Smooth muscle cell (in vitro differentiated cells): ENCODE measurements at regions not wholly inside any gene's neighbourhood (a gene's known extent, or its start where the extent isn't known, plus 50 kb on each side); places are given as distances from the start of the nearest gene placed in this dataset.
A peak's percentile ranks its signal among the peaks of the same experiment; 100 is the strongest.

ENCODE experiments used
- DNase-seq: peaks from one replicate; lab custom pipeline; 2025; ENCODE audit not compliant: unreplicated experiment; lab: John Stamatoyannopoulos, UW
- H2AFZ ChIP-seq: fragments of 200-600 bp; sonication (generic); 2 replicates; pipeline ENCODE4 v1.6.0; 2016; ENCODE audit warnings: antibody characterized with exemption, low read depth, mild to moderate bottlenecking
- H3F3A ChIP-seq: fragments of 200-600 bp; sonication (generic); 2 replicates; pipeline ENCODE4 v1.6.0; 2017; ENCODE audit warnings: antibody characterized with exemption, low read depth
- H3K27ac ChIP-seq: fragments of 200-600 bp; sonication (generic); 2 replicates; pipeline ENCODE4 v1.5.1; 2016; ENCODE audit warnings: low read depth, mild to moderate bottlenecking
- H3K27me3 ChIP-seq: fragments of 200-600 bp; sonication (generic); 2 replicates; pipeline ENCODE4 v1.6.1; 2016; ENCODE audit warnings: low read depth, mild to moderate bottlenecking
- H3K36me3 ChIP-seq: fragments of 200-600 bp; sonication (generic); 2 replicates; pipeline ENCODE4 v1.5.1; 2016; ENCODE audit warnings: low read depth
- H3K4me1 ChIP-seq: fragments of 200-600 bp; sonication (generic); 2 replicates; pipeline ENCODE4 v1.5.1; 2016; ENCODE audit warnings: low read depth
- H3K4me2 ChIP-seq: fragments of 200-600 bp; sonication (generic); 2 replicates; pipeline ENCODE4 v1.6.0; 2016; ENCODE audit warnings: mild to moderate bottlenecking
- H3K4me3 ChIP-seq: fragments of 200-600 bp; sonication (generic); 2 replicates; pipeline ENCODE4 v1.5.1; 2016; ENCODE audit warnings: mild to moderate bottlenecking
- H3K79me2 ChIP-seq: fragments of 200-600 bp; sonication (generic); 2 replicates; pipeline ENCODE4 v1.6.0; 2016; ENCODE audit warnings: low read depth, mild to moderate bottlenecking
- H3K9ac ChIP-seq: fragments of 200-600 bp; sonication (generic); 2 replicates; pipeline ENCODE4 v1.6.0; 2016; ENCODE audit warnings: low read depth
- H3K9me3 ChIP-seq: fragments of 200-600 bp; sonication (generic); replicated peaks from 2 replicates; pipeline ENCODE4 v1.5.1; 2016; ENCODE audit warnings: low read depth
- H4K20me1 ChIP-seq: fragments of 200-600 bp; sonication (generic); 2 replicates; pipeline ENCODE4 v1.6.0; 2016; ENCODE audit warnings: low read depth
- CTCF ChIP-seq: fragments of 200-600 bp; sonication (generic); IDR thresholded peaks from 2 replicates; pipeline ENCODE4 v1.5.1; 2017; ENCODE audit warnings: borderline replicate concordance, mild to moderate bottlenecking, antibody characterized with exemption; ENCODE audit not compliant: insufficient read depth, poor library complexity, severe bottlenecking
- WGBS: methylation state at CpG from one replicate; pipeline ENCODE4 v1.1.7; 2016; ENCODE audit warnings: low lambda C conversion rate; 5-methylcytosine and 5-hydroxymethylcytosine counted together

- peaks cover 3% of the 10 kb centered on the region for H3K4me1 ChIP-seq
- no peak overlapping the region for H3K4me3 ChIP-seq
- no peak for DNase-seq
- H2AFZ ChIP-seq = no peak overlapping the region
- H4K20me1 ChIP-seq = no peaks in the 10 kb centered on the region
- H3F3A ChIP-seq = no peaks in the 10 kb centered on the region
- peak overlapping the region; percentile 99 for H3K27ac ChIP-seq
- 68% methylated on average over 5 of the region's 5 CpGs for WGBS
- H3K79me2 ChIP-seq = no peaks in the 10 kb centered on the region
- H3K27me3 ChIP-seq = no peaks in the 10 kb centered on the region
- H3K9me3 ChIP-seq = no peaks in the 10 kb centered on the region
- H3K9ac ChIP-seq = peak overlapping the region; percentile 97
- TF ChIP-seq CTCF = no peak
- H3K4me2 ChIP-seq = peak overlapping the region; percentile 57
- H3K36me3 ChIP-seq = no peaks in the 10 kb centered on the region
These were observed 50.8 kb upstream of the PTHLH start for GRCh38 chr12:28023156-28023887.

GRCh38 chr12:28024231-28024995 lies 51.9 kb upstream of the PTHLH start:
- Histone ChIP-seq H2AFZ (no peak overlapping the region), H3K36me3 (no peaks in the 10 kb centered on the region), H4K20me1 (no peaks in the 10 kb centered on the region), H3K79me2 (no peaks in the 10 kb centered on the region), H3K27ac (peak overlapping the region; percentile 99), H3K9me3 (no peaks in the 10 kb centered on the region), H3F3A (no peaks in the 10 kb centered on the region), H3K27me3 (no peaks in the 10 kb centered on the region), H3K4me3 (no peak overlapping the region), H3K4me1 (peaks cover 3% of the 10 kb centered on the region), H3K4me2 (peak overlapping the region; percentile 57), H3K9ac (peak overlapping the region; percentile 97)
- WGBS = 76% methylated on average over 3 of the region's 3 CpGs
- no peak for TF ChIP-seq CTCF
- DNase-seq = no peak

GRCh38 chr12:28025821-28026505 lies 53.4 kb upstream of the PTHLH start:
- no peak for TF ChIP-seq CTCF
- peaks cover 3% of the 10 kb centered on the region for H3K4me1 ChIP-seq
- H3K27me3 ChIP-seq = no peaks in the 10 kb centered on the region
- H3K27ac ChIP-seq = peak overlapping the region; percentile 99
- no peak overlapping the region for H3K4me3 ChIP-seq
- no peaks in the 10 kb centered on the region for H3K9me3 ChIP-seq
- H2AFZ ChIP-seq = no peak overlapping the region
- H3K9ac ChIP-seq = no peak overlapping the region
- 95% methylated on average over 11 of the region's 11 CpGs for WGBS
- H3K4me2 ChIP-seq = no peak overlapping the region
- H3K36me3 ChIP-seq = no peaks in the 10 kb centered on the region
- DNase-seq = no peak
- H3F3A ChIP-seq = no peaks in the 10 kb centered on the region
- H4K20me1 ChIP-seq = no peaks in the 10 kb centered on the region
- no peaks in the 10 kb centered on the region for H3K79me2 ChIP-seq
